T-helper 1 cell treated with Interleukin-12 subunit alpha and Interleukin-12 subunit beta and Interleukin-4 antibody, amounts not matched to agents 30 μg/mL and 1 μg/mL, for 36 hours (primary cell): ENCODE measurements at regions not wholly inside any gene's neighbourhood (a gene's known extent, or its start where the extent isn't known, plus 50 kb on each side); places are given as distances from the start of the nearest gene placed in this dataset.

ENCODE experiments used
- H3K27ac Mint-ChIP-seq: one replicate; pipeline ENCODE4 v1.8.0; 2021; ENCODE audit warnings: mild to moderate bottlenecking, mixed read lengths
- H3K27me3 Mint-ChIP-seq: one replicate; pipeline ENCODE4 v1.8.0; 2021; ENCODE audit warnings: low read depth, mixed read lengths
- H3K36me3 Mint-ChIP-seq: one replicate; pipeline ENCODE4 v1.8.0; 2021; ENCODE audit warnings: low read depth, mixed read lengths
- H3K4me1 Mint-ChIP-seq: one replicate; pipeline ENCODE4 v1.8.0; 2021; ENCODE audit warnings: low read depth, mixed read lengths
- H3K4me3 Mint-ChIP-seq: one replicate; pipeline ENCODE4 v1.8.0; 2021; ENCODE audit warnings: mild to moderate bottlenecking, moderate library complexity, mixed read lengths
- H3K9me3 Mint-ChIP-seq: one replicate; pipeline ENCODE4 v1.8.0; 2021; ENCODE audit warnings: mixed read lengths

- Mint-ChIP-seq H3K4me3 (no peak overlapping the region), H3K36me3 (no peaks in the 10 kb centered on the region), H3K9me3 (peaks cover 6% of the 10 kb centered on the region), H3K27me3 (no peaks in the 10 kb centered on the region), H3K27ac (no peak overlapping the region), H3K4me1 (no peaks in the 10 kb centered on the region)
Measured at GRCh38 chr14:53875324-53875897, 81.2 kb downstream of the BMP4 start.

- Mint-ChIP-seq H3K4me1 (no peaks in the 10 kb centered on the region), H3K27me3 (no peaks in the 10 kb centered on the region), H3K27ac (no peak overlapping the region), H3K9me3 (peaks cover 6% of the 10 kb centered on the region), H3K36me3 (no peaks in the 10 kb centered on the region), H3K4me3 (no peak overlapping the region)
Measured at GRCh38 chr14:53874704-53875103, 81.9 kb downstream of the BMP4 start.

GRCh38 chr14:53872681-53873089 lies 83.9 kb downstream of the BMP4 start:
- Mint-ChIP-seq H3K4me1 (no peaks in the 10 kb centered on the region), H3K4me3 (no peak overlapping the region), H3K9me3 (peaks cover 6% of the 10 kb centered on the region), H3K36me3 (no peaks in the 10 kb centered on the region), H3K27me3 (no peaks in the 10 kb centered on the region), H3K27ac (no peak overlapping the region)

- H3K36me3 Mint-ChIP-seq: no peaks in the 10 kb centered on the region
- peaks cover 6% of the 10 kb centered on the region for H3K9me3 Mint-ChIP-seq
- H3K4me3 Mint-ChIP-seq: no peak overlapping the region
- H3K27me3 Mint-ChIP-seq: no peaks in the 10 kb centered on the region
- H3K4me1 Mint-ChIP-seq: no peaks in the 10 kb centered on the region
- H3K27ac Mint-ChIP-seq: no peak overlapping the region
Measured at GRCh38 chr14:53871951-53872350, 84.7 kb downstream of the BMP4 start.

- Mint-ChIP-seq H3K4me3 (no peak overlapping the region), H3K36me3 (no peaks in the 10 kb centered on the region), H3K27ac (no peak overlapping the region), H3K4me1 (no peaks in the 10 kb centered on the region), H3K9me3 (no peaks in the 10 kb centered on the region), H3K27me3 (no peaks in the 10 kb centered on the region)
Measured at GRCh38 chr14:53871011-53871410, 85.6 kb downstream of the BMP4 start.

- H3K4me3 Mint-ChIP-seq: no peak overlapping the region
- H3K36me3 Mint-ChIP-seq: no peaks in the 10 kb centered on the region
- H3K27me3 Mint-ChIP-seq: no peaks in the 10 kb centered on the region
- H3K27ac Mint-ChIP-seq: no peak overlapping the region
- H3K4me1 Mint-ChIP-seq: no peaks in the 10 kb centered on the region
- no peaks in the 10 kb centered on the region for H3K9me3 Mint-ChIP-seq
Measured at GRCh38 chr14:53865711-53866110, 90.9 kb downstream of the BMP4 start.

GRCh38 chr14:53861781-53862180 lies 94.8 kb downstream of the BMP4 start:
- no peaks in the 10 kb centered on the region for H3K9me3 Mint-ChIP-seq
- H3K27ac Mint-ChIP-seq: no peak overlapping the region
- H3K36me3 Mint-ChIP-seq: no peaks in the 10 kb centered on the region
- no peaks in the 10 kb centered on the region for H3K4me1 Mint-ChIP-seq
- H3K27me3 Mint-ChIP-seq: no peaks in the 10 kb centered on the region
- no peak overlapping the region for H3K4me3 Mint-ChIP-seq

- no peaks in the 10 kb centered on the region for H3K9me3 Mint-ChIP-seq
- no peak overlapping the region for H3K4me3 Mint-ChIP-seq
- H3K27me3 Mint-ChIP-seq: no peaks in the 10 kb centered on the region
- no peaks in the 10 kb centered on the region for H3K4me1 Mint-ChIP-seq
- no peak overlapping the region for H3K27ac Mint-ChIP-seq
- H3K36me3 Mint-ChIP-seq: no peaks in the 10 kb centered on the region
Measured at GRCh38 chr14:53858345-53858684, 98.3 kb downstream of the BMP4 start.

GRCh38 chr14:53857625-53858344 lies 98.8 kb downstream of the BMP4 start:
- no peaks in the 10 kb centered on the region for H3K27me3 Mint-ChIP-seq

GRCh38 chr14:53855574-53855973 lies 101.1 kb downstream of the BMP4 start:
- H3K9me3 Mint-ChIP-seq: no peaks in the 10 kb centered on the region
- no peaks in the 10 kb centered on the region for H3K27me3 Mint-ChIP-seq
- no peak overlapping the region for H3K4me3 Mint-ChIP-seq
- no peak overlapping the region for H3K27ac Mint-ChIP-seq
- no peaks in the 10 kb centered on the region for H3K36me3 Mint-ChIP-seq
- H3K4me1 Mint-ChIP-seq: no peaks in the 10 kb centered on the region

More at GRCh38 chr14:53857625-53858344, 98.8 kb downstream of the BMP4 start:
- Mint-ChIP-seq H3K36me3 (no peaks in the 10 kb centered on the region), H3K4me3 (no peak overlapping the region), H3K27ac (no peak overlapping the region), H3K9me3 (no peaks in the 10 kb centered on the region), H3K4me1 (no peaks in the 10 kb centered on the region)

GRCh38 chr14:53855127-53855526 lies 101.5 kb downstream of the BMP4 start:
- H3K9me3 Mint-ChIP-seq: no peaks in the 10 kb centered on the region
- H3K27me3 Mint-ChIP-seq: no peaks in the 10 kb centered on the region
- no peak overlapping the region for H3K27ac Mint-ChIP-seq
- no peaks in the 10 kb centered on the region for H3K36me3 Mint-ChIP-seq
- H3K4me3 Mint-ChIP-seq: no peak overlapping the region
- H3K4me1 Mint-ChIP-seq: no peaks in the 10 kb centered on the region

GRCh38 chr14:53851394-53852090 lies 105.1 kb downstream of the BMP4 start:
- H3K9me3 Mint-ChIP-seq: no peaks in the 10 kb centered on the region
- H3K36me3 Mint-ChIP-seq: no peaks in the 10 kb centered on the region
- H3K4me3 Mint-ChIP-seq: no peak overlapping the region
- no peaks in the 10 kb centered on the region for H3K27me3 Mint-ChIP-seq
- no peaks in the 10 kb centered on the region for H3K4me1 Mint-ChIP-seq
- no peak overlapping the region for H3K27ac Mint-ChIP-seq

- H3K9me3 Mint-ChIP-seq: no peaks in the 10 kb centered on the region
- no peak overlapping the region for H3K27ac Mint-ChIP-seq
- no peaks in the 10 kb centered on the region for H3K36me3 Mint-ChIP-seq
- no peaks in the 10 kb centered on the region for H3K4me1 Mint-ChIP-seq
- H3K27me3 Mint-ChIP-seq: no peaks in the 10 kb centered on the region
- no peak overlapping the region for H3K4me3 Mint-ChIP-seq
Measured at GRCh38 chr14:53850714-53851296, 105.8 kb downstream of the BMP4 start.

- Mint-ChIP-seq H3K4me1 (no peaks in the 10 kb centered on the region), H3K27me3 (no peaks in the 10 kb centered on the region), H3K36me3 (no peaks in the 10 kb centered on the region), H3K9me3 (no peaks in the 10 kb centered on the region), H3K4me3 (no peak overlapping the region), H3K27ac (no peak overlapping the region)
Measured at GRCh38 chr14:53849549-53849948, 107.1 kb downstream of the BMP4 start.

- no peaks in the 10 kb centered on the region for H3K27me3 Mint-ChIP-seq
- H3K27ac Mint-ChIP-seq: no peak overlapping the region
- H3K4me1 Mint-ChIP-seq: no peaks in the 10 kb centered on the region
- H3K36me3 Mint-ChIP-seq: no peaks in the 10 kb centered on the region
- no peak overlapping the region for H3K4me3 Mint-ChIP-seq
- H3K9me3 Mint-ChIP-seq: no peaks in the 10 kb centered on the region
Measured at GRCh38 chr14:53848854-53849253, 107.8 kb downstream of the BMP4 start.
